Prostate gland (tissue), 2 donors: ENCODE measurements at regions not wholly inside any gene's neighbourhood (a gene's known extent, or its start where the extent isn't known, plus 50 kb on each side); places are given as distances from the start of the nearest gene placed in this dataset.

Experiments
- CTCF ChIP-seq, 4 experiments: fragments of 200-600 bp in 2 of 4; fragments of 450-650 bp in 2 of 4; sonication (generic) in 2 of 4; IDR thresholded peaks; 1 replicate in 3 of 4; 2 replicates in 1 of 4; pipeline ENCODE4 v1.5.1; 2016 to 2019; ENCODE audit warnings: antibody characterized with exemption in 4 of 4, mild to moderate bottlenecking in 2 of 4, moderate library complexity in 2 of 4
- POLR2AphosphoS5 ChIP-seq: sonication (generic); formaldehyde crosslinking; IDR thresholded peaks from one replicate; pipeline ENCODE4 v1.6.1; 2017; ENCODE audit warnings: antibody characterized with exemption

- TF ChIP-seq CTCF (IDR thresholded peaks at IDR 0.05) (no peak), POLR2AphosphoS5 (no peak)
Observed at GRCh38 chr10:109665321-109665720, 258.0 kb downstream of the XPNPEP1 start.
